Activated T-cell treated with anti-CD3 and anti-CD28 coated beads, Interleukin-2, amount 50 U/mL, for 4 hours (primary cell): ENCODE measurements at regions not wholly inside any gene's neighbourhood (a gene's known extent, or its start where the extent isn't known, plus 50 kb on each side); places are given as distances from the start of the nearest gene placed in this dataset.

ENCODE experiments used
- ATAC-seq, 2 donors: fragments of 200-7000 bp; cut with Tn5 transposase; one replicate each; pipeline ENCODE4 v1.10.0; 2021
- DNase-seq: peaks from one replicate; pipeline ENCODE4 v3.0.0-alpha.2; 2020
- H3K27me3 Mint-ChIP-seq: one replicate; pipeline ENCODE4 v1.8.0; 2021; ENCODE audit warnings: low read depth, mixed read lengths
- H3K36me3 Mint-ChIP-seq: one replicate; pipeline ENCODE4 v1.8.0; 2022; ENCODE audit warnings: mixed read lengths; ENCODE audit not compliant: insufficient read depth
- H3K4me1 Mint-ChIP-seq: one replicate; pipeline ENCODE4 v1.8.0; 2021; ENCODE audit warnings: low read depth, mixed read lengths
- H3K4me3 Mint-ChIP-seq: one replicate; pipeline ENCODE4 v1.8.0; 2021; ENCODE audit warnings: mild to moderate bottlenecking, moderate library complexity, mixed read lengths
- H3K9me3 Mint-ChIP-seq: one replicate; pipeline ENCODE4 v1.8.0; 2021; ENCODE audit warnings: mixed read lengths

- H3K4me1 Mint-ChIP-seq = no peaks in the 10 kb centered on the region
- no peak overlapping the region for H3K4me3 Mint-ChIP-seq
- H3K36me3 Mint-ChIP-seq = no peaks in the 10 kb centered on the region
- DNase-seq (no peak), ATAC-seq (no peak)
- peaks cover 13% of the 10 kb centered on the region for H3K27me3 Mint-ChIP-seq
- no peaks in the 10 kb centered on the region for H3K9me3 Mint-ChIP-seq
These were observed 203.0 kb upstream of the MIR17HG start for GRCh38 chr13:91144486-91144885.

DNA sequence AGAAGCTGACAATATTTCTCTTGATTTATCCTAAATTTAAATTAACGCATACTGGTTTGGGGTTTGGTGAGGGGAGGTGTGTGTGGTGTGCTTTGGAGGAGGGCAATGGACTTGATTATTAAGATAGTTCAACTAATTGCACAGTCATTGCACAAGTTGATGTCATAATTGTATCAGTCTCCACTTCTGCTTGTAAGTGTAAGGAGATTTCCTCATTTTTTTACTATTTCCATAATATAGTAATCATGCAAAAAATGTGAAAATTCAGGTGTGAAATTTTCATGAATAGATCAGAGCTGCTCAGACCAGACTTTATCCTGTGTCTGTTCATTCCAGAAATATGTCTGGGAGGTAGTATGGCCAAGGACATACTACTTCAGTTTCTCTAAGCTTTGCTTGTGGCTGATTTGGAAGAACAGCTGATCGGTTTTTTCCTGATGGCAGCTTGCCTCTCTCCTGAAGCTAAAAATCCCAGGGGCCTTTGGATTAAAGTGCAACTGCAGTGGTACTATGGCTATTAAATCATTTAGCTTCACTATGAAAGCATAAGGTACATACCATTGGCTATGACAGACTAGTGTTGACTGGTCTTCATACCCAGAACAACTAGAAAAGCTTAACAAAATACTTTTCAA, 201.8 kb upstream of the MIR17HG start:
- peaks cover 13% of the 10 kb centered on the region for H3K27me3 Mint-ChIP-seq
- no peaks in the 10 kb centered on the region for H3K9me3 Mint-ChIP-seq
- H3K4me3 Mint-ChIP-seq = no peak overlapping the region

GRCh38 chr13:91146601-91147000, 200.9 kb upstream of the MIR17HG start:
- no peaks in the 10 kb centered on the region for H3K9me3 Mint-ChIP-seq
- no peaks in the 10 kb centered on the region for H3K36me3 Mint-ChIP-seq
- H3K27me3 Mint-ChIP-seq = peaks cover 13% of the 10 kb centered on the region
- no peak overlapping the region for H3K4me3 Mint-ChIP-seq
- DNase-seq (no peak), ATAC-seq (no peak)
- H3K4me1 Mint-ChIP-seq = no peaks in the 10 kb centered on the region

More for the DNA sequence above, 201.8 kb upstream of the MIR17HG start:
- H3K36me3 Mint-ChIP-seq = no peaks in the 10 kb centered on the region
- ATAC-seq (no peak), DNase-seq (no peak)
- H3K4me1 Mint-ChIP-seq = no peaks in the 10 kb centered on the region

GRCh38 chr13:91148098-91148497, 199.4 kb upstream of the MIR17HG start:
- no peak for ATAC-seq
- Mint-ChIP-seq H3K4me3 (no peak overlapping the region), H3K9me3 (no peaks in the 10 kb centered on the region), H3K27me3 (peaks cover 11% of the 10 kb centered on the region), H3K4me1 (no peaks in the 10 kb centered on the region), H3K36me3 (no peaks in the 10 kb centered on the region)
- DNase-seq = no peak

GRCh38 chr13:91151921-91152320, 195.6 kb upstream of the MIR17HG start:
- H3K27me3 Mint-ChIP-seq = peaks cover 4% of the 10 kb centered on the region
- no peaks in the 10 kb centered on the region for H3K36me3 Mint-ChIP-seq
- no peaks in the 10 kb centered on the region for H3K9me3 Mint-ChIP-seq
- no peak for ATAC-seq
- no peaks in the 10 kb centered on the region for H3K4me1 Mint-ChIP-seq
- H3K4me3 Mint-ChIP-seq = no peak overlapping the region
- DNase-seq = no peak

GRCh38 chr13:91153372-91153771, 194.1 kb upstream of the MIR17HG start:
- H3K36me3 Mint-ChIP-seq = no peaks in the 10 kb centered on the region
- no peak overlapping the region for H3K4me3 Mint-ChIP-seq
- H3K27me3 Mint-ChIP-seq = peaks cover 9% of the 10 kb centered on the region
- ATAC-seq (no peak), DNase-seq (no peak)
- no peaks in the 10 kb centered on the region for H3K9me3 Mint-ChIP-seq
- H3K4me1 Mint-ChIP-seq = no peaks in the 10 kb centered on the region

- no peaks in the 10 kb centered on the region for H3K36me3 Mint-ChIP-seq
- no peaks in the 10 kb centered on the region for H3K9me3 Mint-ChIP-seq
- H3K4me1 Mint-ChIP-seq = no peaks in the 10 kb centered on the region
- no peak for ATAC-seq
- no peak overlapping the region for H3K4me3 Mint-ChIP-seq
- peaks cover 9% of the 10 kb centered on the region for H3K27me3 Mint-ChIP-seq
- no peak for DNase-seq
These were observed 192.7 kb upstream of the MIR17HG start for GRCh38 chr13:91154558-91155353.

GRCh38 chr13:91155512-91156114, 191.9 kb upstream of the MIR17HG start:
- ATAC-seq = no peak
- Mint-ChIP-seq H3K4me1 (no peaks in the 10 kb centered on the region), H3K9me3 (no peaks in the 10 kb centered on the region), H3K4me3 (no peak overlapping the region), H3K36me3 (no peaks in the 10 kb centered on the region), H3K27me3 (peaks cover 9% of the 10 kb centered on the region)
- no peak for DNase-seq

- H3K9me3 Mint-ChIP-seq = no peaks in the 10 kb centered on the region
- H3K27me3 Mint-ChIP-seq = peaks cover 7% of the 10 kb centered on the region
- DNase-seq = no peak
- ATAC-seq = no peak
- no peak overlapping the region for H3K4me3 Mint-ChIP-seq
- H3K36me3 Mint-ChIP-seq = no peaks in the 10 kb centered on the region
- no peaks in the 10 kb centered on the region for H3K4me1 Mint-ChIP-seq
These were observed 190.0 kb upstream of the MIR17HG start for GRCh38 chr13:91157273-91158016.

DNA sequence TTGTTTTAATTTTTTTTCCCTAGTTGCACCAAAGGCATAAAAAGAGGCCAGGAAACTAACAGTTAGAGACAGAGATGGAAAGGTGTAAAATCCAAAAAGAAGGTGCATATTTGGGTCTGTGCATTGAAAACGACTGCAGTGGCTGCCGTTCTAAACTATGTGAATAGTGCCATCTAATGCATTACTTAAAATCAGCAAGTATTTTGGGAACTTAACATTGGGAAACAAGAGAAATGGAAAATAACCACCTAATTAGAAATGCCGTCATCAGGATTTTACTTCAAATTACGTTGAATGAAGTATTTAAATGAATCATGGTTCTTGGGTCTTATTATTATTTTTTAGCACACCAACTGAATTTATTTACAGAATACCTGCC, 189.5 kb upstream of the MIR17HG start:
- H3K4me1 Mint-ChIP-seq = no peaks in the 10 kb centered on the region
- ATAC-seq = no peak
- H3K9me3 Mint-ChIP-seq = no peaks in the 10 kb centered on the region
- no peak overlapping the region for H3K4me3 Mint-ChIP-seq
- peaks cover 7% of the 10 kb centered on the region for H3K27me3 Mint-ChIP-seq
- H3K36me3 Mint-ChIP-seq = no peaks in the 10 kb centered on the region
- DNase-seq = no peak

- Mint-ChIP-seq H3K4me1 (no peaks in the 10 kb centered on the region), H3K9me3 (no peaks in the 10 kb centered on the region), H3K4me3 (no peak overlapping the region), H3K36me3 (no peaks in the 10 kb centered on the region), H3K27me3 (peaks cover 2% of the 10 kb centered on the region)
- DNase-seq = no peak
- ATAC-seq = no peak
These were observed 185.3 kb upstream of the MIR17HG start for GRCh38 chr13:91162180-91162579.

DNA sequence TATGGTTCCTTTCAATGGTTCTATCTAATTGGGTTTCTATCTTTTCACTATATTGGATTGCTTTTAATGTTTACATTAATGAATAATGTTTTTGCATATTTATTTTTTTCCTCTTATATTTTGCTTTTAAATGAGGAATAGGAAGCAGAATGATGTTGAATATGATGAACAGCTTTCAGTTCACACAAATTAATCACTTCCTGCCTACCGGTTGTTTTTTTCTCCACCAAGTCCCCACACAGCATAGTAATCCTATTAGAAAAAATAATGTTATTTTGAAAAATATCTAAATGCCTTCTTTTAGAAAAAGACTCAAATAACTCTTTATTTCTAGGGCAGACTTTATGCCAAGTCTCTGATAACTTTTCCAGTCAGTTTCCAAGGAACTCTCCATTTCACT, 184.9 kb upstream of the MIR17HG start:
- ATAC-seq (no peak), DNase-seq (no peak)
- H3K27me3 Mint-ChIP-seq = no peaks in the 10 kb centered on the region
- H3K4me1 Mint-ChIP-seq = no peaks in the 10 kb centered on the region
- no peak overlapping the region for H3K4me3 Mint-ChIP-seq
- no peaks in the 10 kb centered on the region for H3K36me3 Mint-ChIP-seq
- no peaks in the 10 kb centered on the region for H3K9me3 Mint-ChIP-seq

DNA sequence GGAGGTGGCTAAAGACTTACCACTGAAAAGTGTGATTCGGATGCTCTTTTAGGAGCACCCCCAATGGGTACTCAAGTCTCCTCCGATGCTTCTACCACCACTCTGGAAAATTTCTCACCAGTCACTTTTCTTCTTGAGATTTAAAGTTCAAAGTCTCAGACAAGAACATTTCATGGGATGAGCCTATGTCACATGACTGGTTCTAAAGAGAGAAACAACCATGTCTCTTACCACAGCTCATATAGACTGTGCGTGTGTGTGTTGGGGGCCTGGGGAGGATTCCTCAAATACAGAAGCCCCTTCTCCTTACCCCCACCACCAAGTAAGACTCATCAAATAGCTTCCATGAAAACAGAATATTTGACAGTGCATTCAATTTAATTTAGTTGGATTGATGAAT, 181.7 kb upstream of the MIR17HG start:
- no peak overlapping the region for H3K4me3 Mint-ChIP-seq
- H3K9me3 Mint-ChIP-seq = no peaks in the 10 kb centered on the region
- no peaks in the 10 kb centered on the region for H3K36me3 Mint-ChIP-seq
- DNase-seq = no peak
- H3K27me3 Mint-ChIP-seq = no peaks in the 10 kb centered on the region
- no peak for ATAC-seq
- H3K4me1 Mint-ChIP-seq = no peaks in the 10 kb centered on the region

GRCh38 chr13:91166714-91167511, 180.6 kb upstream of the MIR17HG start:
- Mint-ChIP-seq H3K4me3 (no peak overlapping the region), H3K9me3 (no peaks in the 10 kb centered on the region), H3K27me3 (no peaks in the 10 kb centered on the region), H3K4me1 (no peaks in the 10 kb centered on the region), H3K36me3 (no peaks in the 10 kb centered on the region)
- ATAC-seq (no peak), DNase-seq (no peak)
